ENCODE measurements at regions not wholly inside any gene's neighbourhood (a gene's known extent, or its start where the extent isn't known, plus 50 kb on each side); places are given as distances from the start of the nearest gene placed in this dataset.
"Not testable (repeated sequence)": the region's sequence is repeated elsewhere in the genome, so short reads cannot be mapped to it uniquely, and the experiment has no call there.

GRCh38 chr20:40269274-40269673, 419.8 kb downstream of the MAFB start:
- in situ Hi-C loops (cut with HindIII; ENCODE audit: low sequenced_read_pairs) = not testable (repeated sequence)

GRCh38 chr20:40268321-40269075, 420.5 kb downstream of the MAFB start:
- in situ Hi-C loops (cut with HindIII; ENCODE audit: low sequenced_read_pairs) = no loop called here
- no peak for DNase-seq (ENCODE audit: low spot score)

More at GRCh38 chr20:40269274-40269673, 419.8 kb downstream of the MAFB start:
- DNase-seq (ENCODE audit: low spot score) = not testable (repeated sequence)

- in situ Hi-C loops (cut with HindIII; ENCODE audit: low sequenced_read_pairs) = no loop called here
- no peak for DNase-seq (ENCODE audit: low spot score)
These were observed 423.1 kb downstream of the MAFB start for GRCh38 chr20:40265825-40266533.

GRCh38 chr20:40262219-40262618, 426.8 kb downstream of the MAFB start:
- DNase-seq (ENCODE audit: low spot score) = no peak
- in situ Hi-C loops (cut with HindIII; ENCODE audit: low sequenced_read_pairs) = no loop called here

DNA sequence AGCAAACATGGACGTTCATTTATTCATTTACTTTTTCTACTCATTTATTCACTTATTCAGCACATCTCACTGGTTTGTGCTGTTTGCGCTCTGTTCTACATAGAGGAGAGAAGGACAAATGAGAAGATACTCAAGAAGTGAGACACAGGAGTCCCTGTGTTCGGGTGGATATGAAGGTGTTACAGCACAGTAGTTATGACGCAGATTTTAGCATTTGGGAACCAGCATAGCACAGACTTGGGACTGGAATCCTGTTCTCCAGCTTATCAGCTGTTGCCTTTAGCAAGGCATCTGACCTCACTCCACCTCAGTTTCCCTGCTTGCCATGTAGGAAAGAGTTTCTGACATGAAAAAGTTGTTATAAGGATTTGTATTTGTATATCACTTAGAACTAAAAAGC, 430.1 kb downstream of the MAFB start:
- no peak for DNase-seq (ENCODE audit: low spot score)
- in situ Hi-C loops (cut with HindIII; ENCODE audit: low sequenced_read_pairs) = no loop called here

DNA sequence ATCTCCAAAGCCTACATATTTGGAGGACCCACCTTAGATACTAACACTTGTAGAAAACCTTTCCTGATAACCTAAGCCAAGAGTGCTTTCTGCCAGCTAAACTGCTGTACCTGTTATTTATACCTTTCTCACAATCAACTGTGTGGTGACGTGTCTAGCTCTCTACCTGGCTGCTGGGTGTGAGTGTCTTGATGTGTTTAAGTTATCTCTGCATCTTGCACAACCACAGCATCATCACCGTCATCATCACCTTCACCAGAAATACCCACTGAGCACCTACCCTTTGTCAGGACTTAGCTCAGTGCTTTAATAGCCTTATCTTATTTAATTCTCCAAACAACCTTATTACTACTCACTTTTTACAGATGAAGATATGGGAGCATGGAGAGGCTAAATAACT, 431.3 kb downstream of the MAFB start:
- in situ Hi-C loops (cut with HindIII; ENCODE audit: low sequenced_read_pairs) = no loop called here
- no peak for DNase-seq (ENCODE audit: low spot score)

DNA sequence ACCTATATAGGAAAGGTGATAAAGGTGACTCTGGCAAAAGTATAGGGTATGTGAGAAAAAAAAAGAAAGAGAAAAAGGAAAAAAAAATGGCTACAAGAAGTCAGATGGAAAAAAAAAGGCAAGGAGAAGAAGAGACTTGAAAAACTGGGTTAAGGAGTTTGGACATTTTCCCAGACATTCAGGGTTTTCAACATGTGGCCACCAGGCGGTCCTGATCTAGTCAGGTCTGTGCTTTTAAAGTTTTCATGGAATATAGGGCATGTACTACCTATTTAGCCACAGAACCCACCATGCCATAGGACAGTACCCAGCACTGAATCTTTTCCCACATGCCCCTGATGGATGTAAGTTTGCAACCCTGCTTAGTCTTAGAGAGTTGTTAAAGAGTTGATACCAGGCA, 433.7 kb downstream of the MAFB start:
- in situ Hi-C loops (cut with HindIII; ENCODE audit: low sequenced_read_pairs) = no loop called here
- no peak for DNase-seq (ENCODE audit: low spot score)

DNA sequence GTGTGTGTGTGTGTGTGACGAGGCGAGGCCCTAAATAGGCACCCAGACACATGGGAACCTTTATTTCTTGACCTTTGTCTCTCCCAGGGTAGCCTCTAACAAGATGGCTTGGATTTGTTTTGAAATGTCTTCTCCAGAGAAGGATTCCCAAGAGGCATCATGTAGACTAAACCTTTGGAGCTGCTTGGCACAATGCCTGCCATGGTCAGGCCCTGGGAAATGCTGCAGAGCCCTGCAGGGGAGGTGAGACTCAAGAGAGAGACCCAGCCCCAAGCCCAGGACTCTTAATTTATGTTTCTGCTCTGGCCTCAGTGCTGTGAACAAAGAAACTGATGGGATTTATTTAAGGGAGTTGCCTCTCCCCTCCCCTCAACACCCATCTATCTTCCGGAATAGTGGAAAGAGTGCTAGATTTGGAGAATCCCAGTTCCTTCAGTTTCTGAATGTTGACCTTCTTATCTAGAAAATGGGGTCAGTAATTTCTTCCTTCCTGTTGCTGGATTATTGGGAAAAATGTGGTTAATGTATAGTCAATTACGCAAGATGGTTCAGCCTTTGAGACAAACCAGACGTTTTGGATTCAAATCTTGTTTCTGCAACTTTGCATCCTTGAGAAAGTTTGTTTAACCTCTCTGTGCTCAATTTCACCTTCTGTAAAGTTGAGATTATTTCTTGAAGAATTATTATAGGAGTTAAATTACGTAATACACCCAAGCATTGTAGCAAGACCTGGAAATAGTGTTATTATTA, 434.8 kb downstream of the MAFB start:
- in situ Hi-C loops (cut with HindIII; ENCODE audit: low sequenced_read_pairs) = no loop called here
- DNase-seq (ENCODE audit: low spot score) = no peak

DNA sequence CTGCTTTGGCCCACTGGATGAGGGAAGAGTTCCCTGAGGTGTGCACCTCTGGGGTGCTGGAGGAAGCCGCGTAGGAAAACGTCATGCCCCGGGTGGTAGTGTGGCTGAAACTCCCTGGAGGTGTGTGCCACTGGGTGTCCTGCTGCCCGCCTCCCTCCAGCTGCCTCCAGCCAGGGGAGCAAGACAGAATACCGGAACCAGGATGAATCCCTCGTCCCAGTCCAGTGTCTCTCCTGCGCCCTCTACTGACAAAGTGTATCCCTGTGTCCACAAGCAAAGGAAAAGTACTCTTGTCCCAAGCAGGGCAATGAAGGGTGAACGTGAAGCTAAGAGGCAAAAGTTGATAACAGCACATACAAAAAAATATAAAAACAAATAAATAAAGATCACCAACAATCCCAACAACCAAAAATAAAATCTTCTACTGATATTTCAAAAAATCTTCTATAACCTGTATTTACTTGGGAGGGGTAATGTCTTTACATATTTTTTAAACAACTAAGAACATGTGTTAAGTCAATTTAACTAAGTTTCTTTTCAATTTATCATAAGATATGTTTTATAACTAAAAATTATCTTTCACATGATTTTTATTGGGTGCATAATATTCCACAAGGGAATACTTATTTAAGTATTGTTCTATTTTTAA, 437.6 kb downstream of the MAFB start:
- in situ Hi-C loops (cut with HindIII; ENCODE audit: low sequenced_read_pairs) = no loop called here
- DNase-seq (ENCODE audit: low spot score) = no peak

DNA sequence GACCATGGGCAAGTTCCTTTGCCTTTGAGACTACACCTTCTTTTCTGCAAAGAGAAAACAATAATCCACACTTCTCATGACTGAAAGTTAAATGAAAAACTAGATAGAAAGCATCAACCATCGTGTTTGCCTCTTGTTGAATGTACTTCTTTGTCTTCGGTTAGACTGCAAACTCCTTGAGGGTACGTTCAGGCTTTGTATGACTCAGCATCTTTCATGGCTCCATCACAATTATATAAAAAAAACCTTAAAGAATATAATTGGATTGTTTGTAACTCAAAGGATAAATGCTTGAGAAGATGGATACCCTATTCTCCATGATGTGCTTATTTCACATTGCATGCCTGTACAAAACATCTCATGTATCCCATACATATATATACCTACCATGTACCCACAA, 439.2 kb downstream of the MAFB start:
- in situ Hi-C loops (cut with HindIII; ENCODE audit: low sequenced_read_pairs) = no loop called here

DNA sequence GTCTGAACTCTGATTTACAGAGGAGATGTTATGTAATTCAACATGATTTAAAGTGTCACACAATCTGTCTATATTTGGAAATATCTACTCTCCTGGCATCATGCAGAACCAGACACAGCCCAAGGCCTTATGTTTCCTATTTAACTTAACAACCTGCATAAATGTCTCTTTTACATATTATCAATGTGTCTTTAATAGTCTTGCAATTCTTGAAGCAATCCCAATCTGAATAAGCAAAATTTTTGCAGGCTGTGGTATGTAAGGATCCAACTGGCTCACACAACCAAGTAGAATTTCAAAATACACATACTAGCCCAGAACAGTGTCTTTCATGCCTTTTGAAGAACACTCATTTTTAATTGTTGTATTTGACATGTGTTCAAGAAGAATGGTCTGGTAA, 443.2 kb downstream of the MAFB start:
- in situ Hi-C loops (cut with HindIII; ENCODE audit: low sequenced_read_pairs) = no loop called here

More for the DNA sequence above, 439.2 kb downstream of the MAFB start:
- DNase-seq (ENCODE audit: low spot score) = no peak

GRCh38 chr20:40244286-40244685, 444.8 kb downstream of the MAFB start:
- in situ Hi-C loops (cut with HindIII; ENCODE audit: low sequenced_read_pairs) = no loop called here

More for the DNA sequence above, 443.2 kb downstream of the MAFB start:
- no peak for DNase-seq (ENCODE audit: low spot score)

DNA sequence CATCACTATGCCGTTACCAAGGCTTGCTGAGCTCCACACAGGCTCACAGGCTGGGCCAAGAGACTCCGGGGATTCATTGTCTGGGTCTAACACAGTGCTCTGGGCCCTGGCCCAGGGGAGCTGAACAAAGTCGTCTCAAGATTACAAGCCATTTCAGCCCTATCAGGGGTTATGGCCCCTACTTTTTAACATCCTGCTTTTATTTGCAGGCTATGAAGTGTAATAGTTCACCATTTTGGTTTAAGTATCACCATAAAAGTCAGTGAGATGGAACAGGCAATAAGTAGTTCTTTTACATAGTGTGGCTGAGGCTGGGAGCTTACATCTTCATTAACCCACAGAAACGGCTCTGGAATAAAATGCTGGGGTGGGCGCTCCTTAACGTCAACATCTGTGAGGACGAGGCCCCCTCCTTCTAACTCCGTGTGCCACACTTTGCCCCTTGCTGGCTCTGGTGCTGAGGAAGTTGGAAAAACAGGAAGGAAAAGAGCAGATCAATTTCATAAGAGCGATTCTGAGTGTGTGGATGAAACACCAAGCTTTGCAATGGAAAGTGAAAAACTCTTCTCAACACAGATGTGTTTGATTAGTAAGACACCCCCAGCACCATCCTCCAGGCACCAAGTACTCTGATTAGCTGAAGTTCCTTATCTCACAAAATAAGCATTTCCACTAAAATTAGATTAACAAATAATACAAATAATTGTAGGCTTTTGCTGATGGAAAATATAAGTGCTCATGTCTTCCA, 447.3 kb downstream of the MAFB start:
- no peak for DNase-seq (ENCODE audit: low spot score)
- in situ Hi-C loops (cut with HindIII; ENCODE audit: low sequenced_read_pairs) = no loop called here

More at GRCh38 chr20:40244286-40244685, 444.8 kb downstream of the MAFB start:
- no peak for DNase-seq (ENCODE audit: low spot score)

DNA sequence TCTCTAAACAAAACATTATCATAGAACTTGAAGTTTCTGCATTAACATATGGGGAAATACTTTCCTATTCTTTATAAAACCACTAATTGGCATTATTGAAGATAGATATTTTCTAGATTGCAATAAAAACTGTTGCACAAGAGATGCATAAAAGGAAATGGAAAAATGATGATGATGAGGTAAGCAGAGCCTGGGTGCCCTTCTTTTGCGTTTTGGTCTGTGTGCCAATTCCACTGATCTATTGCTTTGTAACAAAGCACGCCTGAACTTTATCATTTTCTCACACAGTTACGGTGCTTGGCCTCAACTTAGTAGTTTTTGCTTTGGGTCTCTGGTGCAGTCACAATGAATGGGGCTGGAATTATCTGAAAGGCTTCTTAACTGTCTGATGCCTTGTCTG, 450.5 kb downstream of the MAFB start:
- DNase-seq (ENCODE audit: low spot score) = no peak
- in situ Hi-C loops (cut with HindIII; ENCODE audit: low sequenced_read_pairs) = no loop called here

DNA sequence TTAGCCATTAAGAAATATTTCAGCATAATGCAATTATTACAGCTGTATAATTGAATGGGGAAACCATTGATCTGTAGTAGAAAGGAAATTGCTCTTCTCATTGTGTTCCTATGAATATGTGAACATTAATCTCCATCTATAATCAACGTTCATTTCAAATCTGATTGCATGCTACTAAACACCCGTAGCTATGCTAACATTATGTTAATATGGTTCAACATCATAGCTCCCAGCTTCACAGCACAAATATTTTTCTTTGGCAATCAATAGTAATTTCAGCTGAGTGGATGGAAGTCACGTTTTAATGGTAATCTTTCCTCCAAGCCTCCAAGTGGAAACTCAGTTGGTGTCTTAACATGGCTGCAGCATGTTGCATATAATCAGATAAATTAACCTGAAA, 454.4 kb downstream of the MAFB start:
- in situ Hi-C loops (cut with HindIII; ENCODE audit: low sequenced_read_pairs) = no loop called here
- DNase-seq (ENCODE audit: low spot score) = no peak

- in situ Hi-C loops (cut with HindIII; ENCODE audit: low sequenced_read_pairs) = no loop called here
- no peak for DNase-seq (ENCODE audit: low spot score)
These were observed 455.6 kb downstream of the MAFB start for GRCh38 chr20:40233406-40233805.

DNA sequence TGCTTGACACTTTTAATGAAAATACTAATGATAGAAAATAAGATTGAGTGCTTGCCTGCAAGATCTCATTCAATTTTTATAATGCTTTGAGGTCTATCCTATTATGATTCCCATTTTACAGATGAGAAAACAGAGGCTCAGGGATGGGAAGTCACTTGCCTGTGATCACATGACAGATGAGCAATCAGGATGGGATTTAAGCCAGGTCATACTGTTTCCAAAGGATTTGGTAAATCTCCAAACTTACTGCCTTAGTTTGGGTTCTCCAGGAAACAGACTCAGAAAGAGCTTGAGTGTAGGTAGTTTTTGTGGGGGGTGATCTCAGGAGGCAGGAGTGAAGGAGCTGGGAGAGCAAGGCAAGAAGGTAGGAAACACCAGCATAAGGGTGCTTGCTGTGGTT, 456.3 kb downstream of the MAFB start:
- in situ Hi-C loops (cut with HindIII; ENCODE audit: low sequenced_read_pairs) = no loop called here

DNA sequence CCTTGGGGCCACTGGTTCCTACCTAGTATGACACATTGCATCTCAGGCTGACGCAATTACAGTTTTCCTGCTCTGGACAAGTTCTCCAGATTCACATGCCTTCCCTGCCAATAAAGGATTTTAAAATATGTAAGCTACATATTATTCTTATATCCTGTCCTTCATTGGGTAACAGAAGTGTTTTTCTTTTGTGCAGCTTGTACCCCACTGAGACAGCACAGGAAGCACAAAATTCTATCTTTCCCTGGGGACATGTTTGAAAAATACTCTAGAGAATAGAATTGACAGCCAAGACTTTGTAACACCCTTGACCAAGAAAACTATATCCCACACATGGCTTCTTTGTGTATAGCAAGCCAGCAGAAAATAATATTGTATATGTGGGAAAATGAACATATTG, 456.8 kb downstream of the MAFB start:
- in situ Hi-C loops (cut with HindIII; ENCODE audit: low sequenced_read_pairs) = no loop called here
- DNase-seq (ENCODE audit: low spot score) = no peak

More for the DNA sequence above, 456.3 kb downstream of the MAFB start:
- no peak for DNase-seq (ENCODE audit: low spot score)

DNA sequence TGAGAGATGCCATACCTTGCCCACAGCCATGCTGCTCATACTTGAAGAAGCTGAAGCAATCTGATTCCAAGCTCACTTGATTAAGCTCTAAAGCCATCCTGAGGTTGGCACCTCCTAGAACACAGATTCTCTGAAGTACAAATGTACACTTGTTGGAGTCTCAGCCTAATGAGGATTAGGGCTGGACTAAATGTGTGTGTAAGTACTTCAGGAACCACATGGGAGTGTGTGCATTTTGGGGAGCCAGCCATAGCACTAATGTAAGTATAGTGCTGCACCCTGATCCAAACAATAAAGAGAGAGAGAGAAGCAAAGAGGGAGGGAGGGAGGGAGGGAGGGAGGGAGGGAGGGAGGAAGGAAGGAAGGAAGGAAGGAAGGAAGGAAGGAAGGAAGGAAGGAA, 458.6 kb downstream of the MAFB start:
- in situ Hi-C loops (cut with HindIII; ENCODE audit: low sequenced_read_pairs) = no loop called here
- DNase-seq (ENCODE audit: low spot score) = no peak

Measured in G401 (cell line).